Fibroblast of lung (primary cell): ENCODE measurements at regions not wholly inside any gene's neighbourhood (a gene's known extent, or its start where the extent isn't known, plus 50 kb on each side); places are given as distances from the start of the nearest gene placed in this dataset.

ENCODE experiments used
- EZH2 ChIP-seq: IDR thresholded peaks from 2 replicates; pipeline ENCODE4 v1.5.1; 2012; ENCODE audit warnings: low read length, control low read depth, mild to moderate bottlenecking; ENCODE audit errors: missing control alignments
- TF ChIP-seq, protein P1 (sequence below), 2 donors: IDR thresholded peaks in 1 of 2; conservative IDR thresholded peaks in 1 of 2; 1 replicate in 1 of 2; 2 replicates in 1 of 2; pipeline ENCODE4 v1.5.1; 2011 to 2012; ENCODE audit warnings: low read length in 2 of 2, control low read depth in 1 of 2, inconsistent platforms in 1 of 2, low read depth in 1 of 2, mild to moderate bottlenecking in 1 of 2

DNA sequence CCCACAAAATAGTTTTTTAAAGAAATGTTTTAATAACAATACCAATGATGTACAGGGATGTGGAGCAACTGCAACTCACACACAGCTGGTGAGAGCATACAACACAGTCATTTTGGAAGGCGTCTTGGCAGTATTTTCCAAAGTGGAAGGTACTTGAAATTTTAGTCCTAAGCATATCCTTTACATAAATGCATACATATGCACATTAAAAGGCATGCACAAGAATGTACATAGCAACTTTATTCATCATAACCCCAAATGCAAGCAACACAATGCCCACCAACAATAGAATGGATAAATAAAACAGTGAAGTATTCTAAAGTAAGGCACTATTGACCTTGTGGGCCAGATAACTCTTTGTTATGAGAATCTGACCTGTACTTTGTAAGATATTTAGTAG is 310.1 kb upstream of the ADGRL2 start:
- TF ChIP-seq, protein P1, sequence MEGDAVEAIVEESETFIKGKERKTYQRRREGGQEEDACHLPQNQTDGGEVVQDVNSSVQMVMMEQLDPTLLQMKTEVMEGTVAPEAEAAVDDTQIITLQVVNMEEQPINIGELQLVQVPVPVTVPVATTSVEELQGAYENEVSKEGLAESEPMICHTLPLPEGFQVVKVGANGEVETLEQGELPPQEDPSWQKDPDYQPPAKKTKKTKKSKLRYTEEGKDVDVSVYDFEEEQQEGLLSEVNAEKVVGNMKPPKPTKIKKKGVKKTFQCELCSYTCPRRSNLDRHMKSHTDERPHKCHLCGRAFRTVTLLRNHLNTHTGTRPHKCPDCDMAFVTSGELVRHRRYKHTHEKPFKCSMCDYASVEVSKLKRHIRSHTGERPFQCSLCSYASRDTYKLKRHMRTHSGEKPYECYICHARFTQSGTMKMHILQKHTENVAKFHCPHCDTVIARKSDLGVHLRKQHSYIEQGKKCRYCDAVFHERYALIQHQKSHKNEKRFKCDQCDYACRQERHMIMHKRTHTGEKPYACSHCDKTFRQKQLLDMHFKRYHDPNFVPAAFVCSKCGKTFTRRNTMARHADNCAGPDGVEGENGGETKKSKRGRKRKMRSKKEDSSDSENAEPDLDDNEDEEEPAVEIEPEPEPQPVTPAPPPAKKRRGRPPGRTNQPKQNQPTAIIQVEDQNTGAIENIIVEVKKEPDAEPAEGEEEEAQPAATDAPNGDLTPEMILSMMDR (conservative IDR thresholded peaks at IDR 0.05 in 1 of 2, IDR thresholded peaks at IDR 0.05 in 1 of 2; ENCODE audit: low read depth in 1 of 2, low read length in 2 of 2): no peak
- no peak for TF ChIP-seq EZH2
